ENCODE measurements at regions not wholly inside any gene's neighbourhood (a gene's known extent, or its start where the extent isn't known, plus 50 kb on each side); places are given as distances from the start of the nearest gene placed in this dataset.

GRCh38 chr7:119681336-119681735 lies 591.6 kb upstream of the KCND2 start:
- no peak for TF ChIP-seq CTCF (IDR thresholded peaks at IDR 0.05; ENCODE audit: borderline replicate concordance, insufficient read depth, low read depth, low read length)
- H3K4me3 ChIP-seq (ENCODE audit: low read depth, low read length): no peak overlapping the region

DNA sequence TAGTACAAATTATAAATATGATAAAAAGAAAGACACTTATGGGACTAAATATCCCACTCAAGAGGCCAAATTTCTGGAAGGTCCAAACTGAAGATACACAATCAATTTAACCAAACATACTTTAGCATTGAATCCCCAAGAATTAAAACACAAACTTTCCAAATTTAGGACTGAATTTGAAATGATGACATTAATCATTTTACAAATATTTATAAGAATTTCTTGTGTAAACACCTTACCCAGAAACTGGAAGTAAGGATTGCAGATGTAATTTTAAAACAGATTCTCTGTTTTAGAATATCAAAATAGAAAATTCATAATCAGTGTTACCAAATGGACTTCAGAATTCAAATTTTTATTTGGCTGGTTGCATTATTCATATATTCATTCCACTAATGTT lies 588.2 kb upstream of the KCND2 start:
- TF ChIP-seq CTCF (IDR thresholded peaks at IDR 0.05; ENCODE audit: borderline replicate concordance, insufficient read depth, low read depth, low read length): no peak
- H3K4me3 ChIP-seq (ENCODE audit: low read depth, low read length): no peak overlapping the region

DNA sequence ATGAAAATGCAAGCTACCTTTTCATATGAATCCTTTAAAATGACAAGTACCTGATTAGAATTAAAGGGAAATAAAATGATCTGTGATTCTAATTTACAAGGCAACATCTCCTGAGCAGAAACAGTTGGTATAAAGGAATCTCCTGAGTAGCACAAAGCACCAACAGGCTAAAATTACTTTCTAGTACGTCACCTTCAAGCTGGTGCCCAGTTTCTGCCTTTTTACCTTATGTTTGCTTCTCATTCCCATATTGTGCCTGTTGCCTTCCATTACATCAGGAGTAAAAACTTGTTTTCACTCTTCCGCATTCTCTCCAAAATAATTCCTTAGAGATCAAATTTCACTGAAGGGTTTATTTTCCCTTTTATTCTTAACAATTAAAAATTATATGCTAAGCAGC lies 587.1 kb upstream of the KCND2 start:
- H3K4me3 ChIP-seq (ENCODE audit: low read depth, low read length): no peak overlapping the region
- no peak for TF ChIP-seq CTCF (IDR thresholded peaks at IDR 0.05; ENCODE audit: borderline replicate concordance, insufficient read depth, low read depth, low read length)

- no peak for TF ChIP-seq CTCF (IDR thresholded peaks at IDR 0.05; ENCODE audit: borderline replicate concordance, insufficient read depth, low read depth, low read length)
- no peak overlapping the region for H3K4me3 ChIP-seq (ENCODE audit: low read depth, low read length)
Observed at GRCh38 chr7:119688831-119689230, 584.1 kb upstream of the KCND2 start.

DNA sequence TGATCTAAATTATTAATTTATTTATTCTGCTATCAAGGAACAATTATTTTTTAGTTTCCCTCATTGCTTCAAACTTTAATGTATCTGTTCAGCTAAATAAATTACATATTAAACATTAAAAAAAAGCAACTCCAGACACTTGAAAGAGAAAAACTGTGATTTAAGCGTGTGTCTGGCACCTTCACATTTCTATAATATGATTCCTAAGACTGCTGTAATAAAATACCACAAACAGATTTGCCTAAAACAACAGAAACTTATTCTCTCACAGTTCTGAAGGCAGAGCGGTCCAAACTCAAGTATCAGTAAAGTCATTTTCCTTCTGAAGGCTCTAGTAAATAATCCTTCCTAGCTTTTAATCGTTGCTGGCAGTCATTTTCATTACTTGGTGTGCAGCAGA lies 580.4 kb upstream of the KCND2 start:
- no peak for TF ChIP-seq CTCF (IDR thresholded peaks at IDR 0.05; ENCODE audit: borderline replicate concordance, insufficient read depth, low read depth, low read length)
- no peak overlapping the region for H3K4me3 ChIP-seq (ENCODE audit: low read depth, low read length)

DNA sequence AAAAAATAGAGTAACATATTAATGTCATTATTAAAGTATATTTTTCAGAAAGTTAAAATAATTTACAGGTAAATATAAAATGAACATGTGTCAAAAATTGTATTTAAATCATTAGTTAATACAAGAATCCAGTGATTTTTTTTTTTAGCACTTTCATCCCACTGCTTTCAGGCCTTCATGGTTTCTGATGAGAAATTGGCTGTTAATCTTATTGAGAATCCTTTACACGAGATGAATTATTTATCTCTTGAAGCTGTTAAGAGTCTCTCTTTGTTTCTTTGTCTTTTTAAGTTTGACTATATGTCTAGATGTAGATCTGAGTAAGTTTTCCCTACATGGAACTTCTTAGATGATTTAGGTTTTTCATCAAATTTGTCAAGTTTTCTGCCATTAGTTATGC lies 578.5 kb upstream of the KCND2 start:
- no peak overlapping the region for H3K4me3 ChIP-seq (ENCODE audit: low read depth, low read length)
- TF ChIP-seq CTCF (IDR thresholded peaks at IDR 0.05; ENCODE audit: borderline replicate concordance, insufficient read depth, low read depth, low read length): no peak

DNA sequence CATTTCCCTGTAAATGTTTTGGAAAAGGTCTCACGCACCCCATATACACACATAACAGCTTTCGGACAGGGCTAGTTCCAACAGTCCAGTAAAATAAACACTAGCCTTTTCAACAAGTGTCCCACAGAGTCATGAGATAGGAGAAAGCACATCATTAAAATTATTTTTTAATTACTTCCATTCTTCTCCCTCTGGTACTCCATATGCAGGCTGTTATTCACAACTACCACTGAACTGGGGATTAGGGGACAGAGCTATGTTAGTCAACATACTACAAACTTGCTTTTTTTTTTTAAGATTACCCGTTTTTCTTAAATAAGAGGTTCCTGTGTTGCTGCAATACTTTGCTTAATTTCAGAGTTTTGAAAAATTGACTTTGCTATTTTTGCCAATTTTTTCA lies 576.6 kb upstream of the KCND2 start:
- no peak for TF ChIP-seq CTCF (IDR thresholded peaks at IDR 0.05; ENCODE audit: borderline replicate concordance, insufficient read depth, low read depth, low read length)
- H3K4me3 ChIP-seq (ENCODE audit: low read depth, low read length): no peak overlapping the region
